ENCODE measurements at regions not wholly inside any gene's neighbourhood (a gene's known extent, or its start where the extent isn't known, plus 50 kb on each side); places are given as distances from the start of the nearest gene placed in this dataset.

DNA sequence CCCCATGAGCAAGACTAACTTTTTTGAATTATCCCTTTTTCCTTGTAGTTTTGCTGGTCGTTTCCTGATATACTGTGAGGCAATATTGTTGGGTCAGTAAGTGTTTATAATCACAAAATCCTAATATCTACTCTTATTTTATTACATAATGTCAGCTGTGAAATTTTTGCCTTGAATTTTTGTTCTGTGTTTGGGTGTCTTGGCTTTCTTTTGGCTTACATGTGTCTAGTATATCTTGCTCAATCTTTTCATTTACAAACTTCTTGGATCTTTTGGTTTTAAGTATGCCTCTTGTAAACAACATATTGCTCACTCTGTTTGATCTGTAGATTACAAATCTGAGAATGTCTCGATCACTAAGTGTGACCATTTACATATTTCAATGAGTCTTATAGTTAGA is 330.3 kb upstream of the ARGLU1 start:
- Mint-ChIP-seq H3K36me3 (ENCODE audit: low read depth) (no peaks in the 10 kb centered on the region), H3K4me1 (ENCODE audit: low read depth) (no peaks in the 10 kb centered on the region), H3K27ac (ENCODE audit: unreplicated experiment) (no peak overlapping the region), H3K4me3 (ENCODE audit: unreplicated experiment) (no peak overlapping the region), H3K27me3 (ENCODE audit: low read depth) (no peaks in the 10 kb centered on the region), H3K9me3 (ENCODE audit: low read depth) (no peaks in the 10 kb centered on the region)
- DNase-seq (ENCODE audit: low spot score) = no peak
- TF ChIP-seq, protein P1, sequence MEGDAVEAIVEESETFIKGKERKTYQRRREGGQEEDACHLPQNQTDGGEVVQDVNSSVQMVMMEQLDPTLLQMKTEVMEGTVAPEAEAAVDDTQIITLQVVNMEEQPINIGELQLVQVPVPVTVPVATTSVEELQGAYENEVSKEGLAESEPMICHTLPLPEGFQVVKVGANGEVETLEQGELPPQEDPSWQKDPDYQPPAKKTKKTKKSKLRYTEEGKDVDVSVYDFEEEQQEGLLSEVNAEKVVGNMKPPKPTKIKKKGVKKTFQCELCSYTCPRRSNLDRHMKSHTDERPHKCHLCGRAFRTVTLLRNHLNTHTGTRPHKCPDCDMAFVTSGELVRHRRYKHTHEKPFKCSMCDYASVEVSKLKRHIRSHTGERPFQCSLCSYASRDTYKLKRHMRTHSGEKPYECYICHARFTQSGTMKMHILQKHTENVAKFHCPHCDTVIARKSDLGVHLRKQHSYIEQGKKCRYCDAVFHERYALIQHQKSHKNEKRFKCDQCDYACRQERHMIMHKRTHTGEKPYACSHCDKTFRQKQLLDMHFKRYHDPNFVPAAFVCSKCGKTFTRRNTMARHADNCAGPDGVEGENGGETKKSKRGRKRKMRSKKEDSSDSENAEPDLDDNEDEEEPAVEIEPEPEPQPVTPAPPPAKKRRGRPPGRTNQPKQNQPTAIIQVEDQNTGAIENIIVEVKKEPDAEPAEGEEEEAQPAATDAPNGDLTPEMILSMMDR (IDR thresholded peaks at IDR 0.05) = no peak

DNA sequence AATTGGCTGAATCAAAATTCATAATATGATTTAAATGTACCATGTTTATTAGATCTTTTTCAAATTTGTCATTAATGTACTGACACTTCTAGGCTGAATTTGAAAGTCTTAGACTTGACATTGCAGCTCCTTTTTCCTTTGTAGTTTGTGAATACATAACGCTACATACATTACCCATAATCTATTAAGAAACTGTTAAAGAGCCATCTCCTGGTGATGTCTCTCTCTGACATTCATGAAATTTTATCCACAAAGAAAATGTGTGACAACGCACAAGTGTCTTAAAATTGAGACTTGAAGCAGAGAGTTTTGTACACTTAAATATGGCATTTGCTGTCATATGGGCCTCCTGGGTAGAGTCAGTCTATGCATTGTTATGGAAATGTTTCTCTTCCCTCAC is 320.2 kb upstream of the ARGLU1 start:
- TF ChIP-seq, protein P1 (IDR thresholded peaks at IDR 0.05) = no peak
- no peak for DNase-seq (ENCODE audit: low spot score)
- no peaks in the 10 kb centered on the region for H3K4me1 Mint-ChIP-seq (ENCODE audit: low read depth)
- H3K36me3 Mint-ChIP-seq (ENCODE audit: low read depth) = no peaks in the 10 kb centered on the region
- no peak overlapping the region for H3K4me3 Mint-ChIP-seq (ENCODE audit: unreplicated experiment)
- peaks cover 10% of the 10 kb centered on the region for H3K9me3 Mint-ChIP-seq (ENCODE audit: low read depth)
- H3K27ac Mint-ChIP-seq (ENCODE audit: unreplicated experiment) = no peak overlapping the region
- no peaks in the 10 kb centered on the region for H3K27me3 Mint-ChIP-seq (ENCODE audit: low read depth)

DNA sequence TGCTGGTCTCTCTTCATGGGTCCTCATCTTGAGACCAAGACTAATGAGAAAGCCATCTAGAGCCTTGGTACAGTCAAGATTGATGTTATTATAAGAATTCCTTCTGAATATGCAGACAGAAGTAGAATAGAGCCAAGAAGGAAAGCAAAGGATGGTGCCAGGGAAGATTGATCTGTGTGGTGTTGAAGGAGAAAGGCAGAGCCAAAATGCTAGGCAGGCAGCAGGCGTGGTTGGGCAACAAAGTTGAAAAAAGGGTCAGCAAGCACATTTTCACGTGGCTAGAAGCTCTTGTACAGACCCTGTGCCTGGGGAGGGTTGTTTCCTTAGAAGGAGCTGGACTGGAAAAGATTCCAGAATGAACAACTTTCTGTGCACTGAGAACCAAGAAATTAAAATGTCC is 319.7 kb upstream of the ARGLU1 start:
- no peak overlapping the region for H3K4me3 Mint-ChIP-seq (ENCODE audit: unreplicated experiment)
- peaks cover 10% of the 10 kb centered on the region for H3K9me3 Mint-ChIP-seq (ENCODE audit: low read depth)
- TF ChIP-seq, protein P1 (IDR thresholded peaks at IDR 0.05) = no peak
- DNase-seq (ENCODE audit: low spot score) = no peak
- H3K4me1 Mint-ChIP-seq (ENCODE audit: low read depth) = no peaks in the 10 kb centered on the region
- H3K36me3 Mint-ChIP-seq (ENCODE audit: low read depth) = no peaks in the 10 kb centered on the region
- no peak overlapping the region for H3K27ac Mint-ChIP-seq (ENCODE audit: unreplicated experiment)
- no peaks in the 10 kb centered on the region for H3K27me3 Mint-ChIP-seq (ENCODE audit: low read depth)

DNA sequence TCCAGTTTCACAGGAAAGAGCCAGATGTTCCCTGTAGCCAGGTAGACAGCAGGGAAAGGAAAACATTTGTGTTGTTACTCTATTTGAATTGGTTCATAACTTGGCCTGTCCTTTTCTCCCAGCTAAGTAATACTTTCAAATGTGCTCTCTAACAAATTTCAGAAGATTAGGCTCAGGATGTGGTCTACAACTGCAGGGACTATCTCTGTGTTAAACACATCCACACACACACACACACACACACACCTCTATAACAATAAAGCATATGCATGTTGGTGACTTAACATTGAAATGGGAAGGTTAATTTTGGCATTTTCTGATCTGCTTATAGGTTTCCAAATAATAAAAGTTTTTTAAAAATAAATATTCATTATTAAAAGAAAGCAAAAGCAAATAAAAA is 316.0 kb upstream of the ARGLU1 start:
- TF ChIP-seq, protein P1 (IDR thresholded peaks at IDR 0.05) = no peak
- peaks cover 3% of the 10 kb centered on the region for H3K4me1 Mint-ChIP-seq (ENCODE audit: low read depth)
- H3K36me3 Mint-ChIP-seq (ENCODE audit: low read depth) = no peaks in the 10 kb centered on the region
- peaks cover 9% of the 10 kb centered on the region for H3K9me3 Mint-ChIP-seq (ENCODE audit: low read depth)
- no peak overlapping the region for H3K4me3 Mint-ChIP-seq (ENCODE audit: unreplicated experiment)
- H3K27me3 Mint-ChIP-seq (ENCODE audit: low read depth) = no peaks in the 10 kb centered on the region
- H3K27ac Mint-ChIP-seq (ENCODE audit: unreplicated experiment) = no peak overlapping the region
- no peak for DNase-seq (ENCODE audit: low spot score)

DNA sequence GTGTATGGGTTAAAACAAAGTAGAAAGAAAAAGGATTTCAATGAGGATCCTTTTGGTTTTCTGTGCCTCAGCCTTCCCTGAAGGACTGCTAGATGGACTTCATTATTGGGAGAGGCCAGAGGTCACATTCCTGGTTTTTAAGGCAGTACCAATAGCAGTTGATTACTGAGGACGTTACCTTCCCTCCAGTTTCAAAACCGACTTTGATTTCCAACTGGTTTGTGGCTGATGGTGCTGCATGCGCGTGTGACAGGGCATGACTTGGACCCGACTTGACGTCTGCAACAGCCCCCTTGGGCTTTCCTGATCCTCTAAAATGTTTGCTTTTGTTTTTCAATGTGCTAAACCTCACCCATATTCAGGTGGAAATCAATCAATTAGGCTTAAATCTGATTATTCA is 314.3 kb upstream of the ARGLU1 start:
- Mint-ChIP-seq H3K4me1 (ENCODE audit: low read depth) (peaks cover 3% of the 10 kb centered on the region), H3K27me3 (ENCODE audit: low read depth) (no peaks in the 10 kb centered on the region), H3K9me3 (ENCODE audit: low read depth) (peaks cover 3% of the 10 kb centered on the region), H3K4me3 (ENCODE audit: unreplicated experiment) (no peak overlapping the region), H3K27ac (ENCODE audit: unreplicated experiment) (no peak overlapping the region), H3K36me3 (ENCODE audit: low read depth) (no peaks in the 10 kb centered on the region)
- DNase-seq (ENCODE audit: low spot score) = no peak
- TF ChIP-seq, protein P1 (IDR thresholded peaks at IDR 0.05) = no peak

Data from chondrocyte (in vitro differentiated cells).